ENCODE measurements at regions not wholly inside any gene's neighbourhood (a gene's known extent, or its start where the extent isn't known, plus 50 kb on each side); places are given as distances from the start of the nearest gene placed in this dataset.
A peak's percentile ranks its signal among the peaks of the same experiment; 100 is the strongest.

DNA sequence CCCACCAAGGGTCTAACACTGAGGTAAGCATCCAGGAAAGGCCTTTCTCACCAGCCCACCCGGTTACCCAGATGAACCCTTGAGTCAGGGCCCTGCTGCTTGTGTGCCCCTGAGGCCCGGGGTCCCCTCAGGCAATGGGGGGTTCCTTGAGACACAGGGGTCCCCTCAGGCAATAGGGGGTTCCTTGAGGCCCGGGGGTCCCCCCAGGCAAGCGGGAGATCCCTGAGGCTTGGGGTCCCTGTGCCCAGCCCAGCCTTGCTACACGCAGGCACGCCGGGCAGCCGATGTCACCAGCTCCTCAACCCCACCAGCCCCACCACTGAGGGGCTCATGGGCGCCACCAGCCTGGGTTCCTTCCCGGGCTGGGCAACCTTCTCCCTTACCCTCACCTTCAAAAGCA is 247.2 kb downstream of the TTLL2 start:
- no peak overlapping the region for H3K4me3 ChIP-seq (ENCODE audit: severe bottlenecking)
- no peaks in the 10 kb centered on the region for H3K4me1 ChIP-seq (ENCODE audit: insufficient read depth, poor library complexity, severe bottlenecking)
- no peak for DNase-seq (ENCODE audit: low spot score)
- H3K9me3 ChIP-seq (ENCODE audit: severe bottlenecking), result no peaks in the 10 kb centered on the region
- no peak overlapping the region for H3K27ac ChIP-seq (ENCODE audit: poor library complexity, severe bottlenecking)
- no peaks in the 10 kb centered on the region for H3K36me3 ChIP-seq (ENCODE audit: low read depth)
- TF ChIP-seq CTCF (IDR thresholded peaks at IDR 0.05; ENCODE audit: poor library complexity, severe bottlenecking), result no peak
- ATAC-seq (ENCODE audit: low read depth), result no peak
- H3K27me3 ChIP-seq (ENCODE audit: insufficient read depth, poor library complexity, severe bottlenecking), result no peaks in the 10 kb centered on the region

GRCh38 chr6:167572841-167573271 is 248.0 kb downstream of the TTLL2 start:
- TF ChIP-seq CTCF (IDR thresholded peaks at IDR 0.05; ENCODE audit: poor library complexity, severe bottlenecking), result no peak
- Histone ChIP-seq H3K9me3 (ENCODE audit: severe bottlenecking) (no peaks in the 10 kb centered on the region), H3K4me3 (ENCODE audit: severe bottlenecking) (no peak overlapping the region), H3K36me3 (ENCODE audit: low read depth) (no peaks in the 10 kb centered on the region), H3K4me1 (ENCODE audit: insufficient read depth, poor library complexity, severe bottlenecking) (no peaks in the 10 kb centered on the region), H3K27me3 (ENCODE audit: insufficient read depth, poor library complexity, severe bottlenecking) (no peaks in the 10 kb centered on the region), H3K27ac (ENCODE audit: poor library complexity, severe bottlenecking) (no peak overlapping the region)
- DNase-seq (ENCODE audit: low spot score) (no peak), ATAC-seq (ENCODE audit: low read depth) (peak; percentile 19; the same call in 1 of the 3 replicates)

- no peak overlapping the region for H3K27ac ChIP-seq (ENCODE audit: poor library complexity, severe bottlenecking)
- DNase-seq (ENCODE audit: low spot score) (no peak), ATAC-seq (ENCODE audit: low read depth) (no peak)
- no peaks in the 10 kb centered on the region for H3K9me3 ChIP-seq (ENCODE audit: severe bottlenecking)
- no peaks in the 10 kb centered on the region for H3K27me3 ChIP-seq (ENCODE audit: insufficient read depth, poor library complexity, severe bottlenecking)
- no peaks in the 10 kb centered on the region for H3K4me1 ChIP-seq (ENCODE audit: insufficient read depth, poor library complexity, severe bottlenecking)
- TF ChIP-seq CTCF (IDR thresholded peaks at IDR 0.05; ENCODE audit: poor library complexity, severe bottlenecking), result no peak
- H3K36me3 ChIP-seq (ENCODE audit: low read depth), result no peaks in the 10 kb centered on the region
- no peak overlapping the region for H3K4me3 ChIP-seq (ENCODE audit: severe bottlenecking)
Measured at GRCh38 chr6:167573461-167574215, 248.8 kb downstream of the TTLL2 start.

DNA sequence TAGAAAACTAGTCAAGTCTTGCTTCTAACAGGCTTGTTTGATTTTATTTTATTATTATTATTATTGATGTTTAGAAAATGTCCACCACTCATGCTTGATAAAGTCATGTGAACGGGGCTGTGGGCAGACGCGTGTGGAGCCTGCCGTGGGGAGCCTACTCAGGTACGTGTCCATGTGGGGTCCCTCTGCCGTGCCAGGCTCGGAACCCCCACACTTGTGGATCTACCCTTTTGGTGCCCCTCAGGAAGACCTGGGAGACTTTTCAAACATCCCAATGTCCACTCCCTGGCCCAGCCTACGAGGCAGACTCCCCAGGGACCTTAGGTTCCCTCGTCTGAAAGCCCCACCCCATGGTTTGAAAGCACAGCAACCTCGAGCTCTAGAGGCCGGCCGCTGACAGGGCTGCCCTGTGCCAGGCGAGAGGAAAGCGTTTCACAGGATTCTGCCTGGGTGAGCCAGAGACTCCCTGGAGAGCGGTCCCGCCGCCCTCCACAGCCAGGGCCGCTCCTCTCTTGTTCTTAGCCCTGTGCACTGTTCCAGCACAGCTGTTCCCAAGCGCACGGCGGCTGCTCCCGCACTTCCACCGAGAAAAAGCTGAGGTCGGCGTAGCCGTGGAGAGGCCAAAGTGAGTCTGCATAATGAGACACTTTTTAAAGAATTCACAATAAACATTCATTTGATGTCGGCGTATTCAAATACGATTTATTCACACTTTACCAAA is 249.7 kb downstream of the TTLL2 start:
- no peak for ATAC-seq (ENCODE audit: low read depth)
- no peak overlapping the region for H3K27ac ChIP-seq (ENCODE audit: poor library complexity, severe bottlenecking)
- no peaks in the 10 kb centered on the region for H3K36me3 ChIP-seq (ENCODE audit: low read depth)
- DNase-seq (ENCODE audit: low spot score), result no peak
- no peaks in the 10 kb centered on the region for H3K4me1 ChIP-seq (ENCODE audit: insufficient read depth, poor library complexity, severe bottlenecking)
- no peaks in the 10 kb centered on the region for H3K9me3 ChIP-seq (ENCODE audit: severe bottlenecking)
- no peak for TF ChIP-seq CTCF (IDR thresholded peaks at IDR 0.05; ENCODE audit: poor library complexity, severe bottlenecking)
- H3K27me3 ChIP-seq (ENCODE audit: insufficient read depth, poor library complexity, severe bottlenecking), result no peaks in the 10 kb centered on the region
- no peak overlapping the region for H3K4me3 ChIP-seq (ENCODE audit: severe bottlenecking)

All from RWPE2 (cell line).